Effector CD8-positive, alpha-beta T cell (primary cell): ENCODE measurements at regions not wholly inside any gene's neighbourhood (a gene's known extent, or its start where the extent isn't known, plus 50 kb on each side); places are given as distances from the start of the nearest gene placed in this dataset.

Experiments used
- DNase-seq: peaks from one replicate; lab custom pipeline; 2025; lab: John Stamatoyannopoulos, UW

- DNase-seq: no peak
These were observed 258.1 kb downstream of the IRX2 start for GRCh38 chr5:2493356-2493755.

GRCh38 chr5:2492476-2492875 lies 259.0 kb downstream of the IRX2 start:
- no peak for DNase-seq

GRCh38 chr5:2491846-2492245 lies 259.6 kb downstream of the IRX2 start:
- DNase-seq: no peak

GRCh38 chr5:2489306-2489705 lies 262.2 kb downstream of the IRX2 start:
- no peak for DNase-seq

GRCh38 chr5:2488593-2488992 lies 262.9 kb downstream of the IRX2 start:
- no peak for DNase-seq

GRCh38 chr5:2487152-2487763 lies 264.2 kb downstream of the IRX2 start:
- no peak for DNase-seq

GRCh38 chr5:2486373-2486772 lies 265.1 kb downstream of the IRX2 start:
- DNase-seq: no peak

GRCh38 chr5:2482778-2483177 lies 268.7 kb downstream of the IRX2 start:
- DNase-seq: no peak

GRCh38 chr5:2480871-2481270 lies 270.6 kb downstream of the IRX2 start:
- DNase-seq: no peak

- no peak for DNase-seq
These were observed 275.6 kb downstream of the IRX2 start for GRCh38 chr5:2475902-2476301.

- no peak for DNase-seq
These were observed 278.8 kb downstream of the IRX2 start for GRCh38 chr5:2472670-2473069.

- no peak for DNase-seq
These were observed 280.2 kb downstream of the IRX2 start for GRCh38 chr5:2471152-2471879.

- no peak for DNase-seq
These were observed 284.5 kb downstream of the IRX2 start for GRCh38 chr5:2466966-2467365.

GRCh38 chr5:2465383-2465782 lies 286.1 kb downstream of the IRX2 start:
- no peak for DNase-seq

- no peak for DNase-seq
These were observed 287.3 kb downstream of the IRX2 start for GRCh38 chr5:2464141-2464540.

- DNase-seq: no peak
These were observed 289.5 kb downstream of the IRX2 start for GRCh38 chr5:2461701-2462691.

- DNase-seq: no peak
These were observed 291.4 kb downstream of the IRX2 start for GRCh38 chr5:2460098-2460497.

- DNase-seq: no peak
These were observed 292.2 kb downstream of the IRX2 start for GRCh38 chr5:2459251-2459650.

GRCh38 chr5:2455878-2456277 lies 295.6 kb downstream of the IRX2 start:
- DNase-seq: no peak

GRCh38 chr5:2454876-2455275 lies 296.6 kb downstream of the IRX2 start:
- no peak for DNase-seq

- no peak for DNase-seq
These were observed 297.7 kb downstream of the IRX2 start for GRCh38 chr5:2453781-2454180.

GRCh38 chr5:2451100-2451499 lies 300.4 kb downstream of the IRX2 start:
- no peak for DNase-seq
